ENCODE measurements at regions not wholly inside any gene's neighbourhood (a gene's known extent, or its start where the extent isn't known, plus 50 kb on each side); places are given as distances from the start of the nearest gene placed in this dataset.

DNA sequence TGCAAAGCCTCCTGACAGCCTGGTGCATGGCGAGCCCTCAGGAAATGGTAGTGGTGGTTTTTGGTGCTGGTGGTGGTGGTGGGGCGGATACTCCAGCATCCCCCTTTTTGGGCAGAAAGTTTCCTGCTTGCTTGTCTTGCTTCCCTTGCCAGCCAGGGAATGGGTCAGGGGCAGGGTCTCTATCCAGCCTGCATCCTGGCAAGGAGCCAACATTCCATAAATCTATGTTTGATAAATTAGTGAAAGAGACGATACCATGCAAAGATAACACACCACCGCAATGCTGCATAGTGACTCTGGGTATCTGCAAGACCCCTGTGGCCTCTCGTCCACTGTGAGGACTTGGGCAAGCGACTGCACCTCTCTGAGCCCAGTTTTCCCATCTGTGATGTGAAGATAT is 246.2 kb downstream of the LRFN2 start:
- DNase-seq = no peak

DNA sequence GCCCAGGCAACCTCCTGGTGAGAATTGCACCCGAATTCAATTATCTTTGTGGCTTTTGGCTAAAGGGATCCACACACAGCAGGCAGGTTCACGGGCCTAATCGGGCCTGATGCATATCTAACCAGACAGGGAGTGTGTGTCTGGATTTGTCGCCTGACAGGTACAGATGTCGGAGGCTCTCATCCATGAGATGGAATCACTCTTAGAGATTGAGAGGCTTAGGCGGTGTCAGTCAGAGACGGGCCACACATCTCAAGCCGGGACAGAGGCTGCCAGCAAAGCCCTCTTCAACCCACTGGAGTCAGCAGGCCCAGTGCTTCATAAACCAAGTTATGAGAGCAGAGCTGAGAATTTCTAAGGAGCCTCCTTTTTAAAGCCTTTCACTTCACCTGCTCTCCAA is 247.0 kb downstream of the LRFN2 start:
- DNase-seq = no peak

DNA sequence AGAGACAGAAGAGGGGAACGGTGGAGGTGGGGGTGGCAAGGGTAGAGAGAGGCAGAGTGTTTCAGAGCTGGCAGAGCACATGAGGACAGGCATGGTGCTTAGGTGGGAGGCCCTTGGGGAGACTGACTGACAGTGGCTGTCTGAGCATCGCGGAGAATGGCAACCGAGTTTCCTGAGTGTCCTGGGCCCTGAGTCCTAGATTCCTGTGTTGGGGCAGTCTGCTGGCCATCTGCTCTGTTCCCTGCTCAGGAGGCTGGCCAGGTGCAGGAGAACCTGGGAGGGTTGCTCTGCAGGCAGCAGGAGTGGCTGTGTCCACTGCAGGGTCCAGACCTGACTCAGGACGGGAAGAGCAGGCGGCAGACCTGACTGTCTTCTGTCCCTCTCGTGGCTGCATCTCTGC is 248.9 kb downstream of the LRFN2 start:
- DNase-seq = no peak

DNA sequence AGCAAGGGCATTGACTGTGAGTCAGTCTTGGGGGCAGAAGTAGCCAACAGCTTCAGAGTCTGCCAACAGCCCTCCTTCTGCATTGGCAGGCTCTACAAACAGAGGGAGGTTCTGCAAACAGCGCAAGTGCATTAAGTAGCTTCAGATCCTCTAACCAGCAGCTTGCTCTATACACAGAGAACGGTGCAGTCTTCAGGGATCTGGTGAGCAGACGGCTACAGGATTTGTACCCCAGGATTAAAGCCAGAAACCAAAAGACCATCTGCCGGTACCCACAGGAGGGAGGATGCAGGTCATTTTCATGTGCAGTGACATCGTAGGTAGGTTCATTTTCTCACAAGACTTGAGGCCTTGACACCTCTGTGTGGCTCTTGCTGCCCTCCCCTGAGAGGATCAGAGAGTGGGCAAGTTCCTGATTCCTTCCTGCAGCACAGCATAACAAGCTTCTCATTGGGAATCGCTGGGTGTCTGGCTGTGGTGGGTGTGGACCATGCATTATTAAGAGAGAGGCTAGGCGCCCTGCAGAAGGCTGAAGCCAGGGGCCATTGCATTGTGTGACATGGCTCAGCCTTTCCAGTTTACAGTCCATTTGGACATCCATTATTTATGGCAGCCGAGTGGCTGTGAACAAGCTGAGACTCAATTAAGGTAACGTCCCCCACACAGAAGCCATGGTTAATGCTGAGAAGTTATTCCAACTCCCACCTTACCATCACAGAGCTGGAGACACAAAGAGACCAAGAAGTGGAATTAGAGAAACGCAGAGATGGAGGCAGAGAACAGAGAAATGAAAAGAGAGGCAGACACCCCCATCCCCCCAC is 250.0 kb downstream of the LRFN2 start:
- no peak for DNase-seq

DNA sequence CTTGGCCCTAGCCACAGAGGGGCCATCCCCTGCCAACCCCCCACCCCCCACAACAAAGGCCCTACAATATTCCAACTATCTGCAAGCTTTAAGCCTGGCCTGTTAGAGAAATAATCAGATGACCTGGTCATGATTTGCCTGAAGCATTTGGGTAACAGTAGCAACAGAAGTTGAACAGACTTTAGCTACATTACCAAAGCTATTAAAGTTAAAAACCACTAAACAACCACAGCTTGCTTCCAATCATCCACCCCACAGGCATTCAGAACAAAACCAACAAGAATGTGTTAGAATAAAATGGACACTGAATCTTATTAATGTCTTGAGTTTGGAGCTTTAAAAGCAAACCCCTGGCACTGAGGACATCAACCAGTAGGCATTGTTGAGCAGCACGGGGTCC is 250.9 kb downstream of the LRFN2 start:
- DNase-seq = no peak

DNA sequence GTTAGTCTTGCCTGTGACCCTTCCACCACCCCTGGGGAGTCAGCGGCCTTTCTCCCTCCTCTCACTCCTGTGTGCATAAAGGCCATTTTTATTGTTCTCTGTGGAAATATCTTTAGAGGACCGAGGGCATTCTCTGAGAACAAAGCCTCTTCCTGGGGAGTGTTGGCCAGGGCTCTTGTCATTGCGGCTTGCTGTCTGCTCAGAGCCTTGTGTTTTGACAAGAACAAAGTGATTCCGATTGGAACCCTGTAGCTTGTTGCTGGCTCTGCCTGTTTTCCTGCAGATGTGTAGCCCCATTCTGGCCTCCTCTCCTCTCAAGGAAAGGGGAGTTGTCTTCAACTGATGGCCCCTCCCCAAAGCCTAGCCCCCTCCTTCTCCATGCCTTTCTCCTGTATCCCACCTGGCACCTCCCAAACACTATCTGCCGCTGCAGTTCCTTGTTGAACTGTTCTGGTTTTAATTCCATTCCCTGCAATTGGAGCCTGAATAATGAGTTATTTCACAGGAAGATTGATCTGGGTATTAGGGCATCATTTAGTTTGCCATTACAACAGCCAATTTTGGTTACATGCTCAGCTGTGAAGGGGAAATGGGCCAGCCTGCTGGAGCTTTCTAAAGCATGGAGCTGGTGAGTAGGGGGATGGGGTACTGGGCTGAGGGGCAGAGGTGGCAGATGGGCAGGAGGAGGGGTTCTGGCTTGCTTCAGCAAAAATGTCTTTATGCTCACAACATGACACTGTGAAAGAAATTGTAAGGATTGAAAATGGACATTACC is 252.5 kb downstream of the LRFN2 start:
- DNase-seq = no peak

DNA sequence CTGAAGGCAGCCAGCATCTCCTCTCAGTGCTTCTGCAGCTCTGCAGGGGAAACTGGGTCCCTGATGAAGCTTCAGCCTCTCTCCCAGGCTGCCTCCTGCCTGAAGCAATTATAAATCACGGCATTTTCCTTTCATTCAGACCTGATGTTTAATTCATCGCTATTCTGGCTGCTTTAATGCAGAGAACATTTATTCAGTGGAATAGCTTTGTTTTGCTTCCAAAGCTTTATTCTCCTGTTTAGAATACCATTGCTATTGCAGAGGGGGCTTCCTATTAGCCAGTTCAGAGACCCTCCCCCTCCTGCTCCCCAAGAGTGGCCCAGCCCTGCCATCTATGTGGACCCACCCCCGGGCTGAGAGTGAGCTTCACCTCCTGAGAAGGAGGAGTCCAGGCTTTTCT is 255.6 kb downstream of the LRFN2 start:
- no peak for DNase-seq

DNA sequence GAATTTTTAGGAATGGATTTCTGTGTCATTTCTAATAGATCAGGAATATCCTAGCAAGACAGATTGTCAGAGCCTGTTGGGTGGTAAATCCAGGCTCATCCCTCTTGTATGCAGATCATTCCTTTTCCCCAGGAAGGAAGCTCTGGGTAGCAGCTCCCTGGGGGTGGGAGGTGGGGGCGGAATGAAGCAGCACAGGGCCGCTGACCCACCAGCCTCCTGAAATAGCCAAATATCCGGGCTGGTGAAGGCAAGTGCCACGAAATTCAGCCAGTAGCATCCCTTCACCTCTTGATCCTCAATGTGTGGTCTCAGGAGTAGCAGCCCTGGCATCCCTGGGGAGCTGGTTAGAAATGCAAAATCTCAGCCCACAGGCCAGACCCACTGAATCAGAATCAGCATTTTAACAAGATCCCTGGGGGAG is 256.9 kb downstream of the LRFN2 start:
- no peak for DNase-seq

DNA sequence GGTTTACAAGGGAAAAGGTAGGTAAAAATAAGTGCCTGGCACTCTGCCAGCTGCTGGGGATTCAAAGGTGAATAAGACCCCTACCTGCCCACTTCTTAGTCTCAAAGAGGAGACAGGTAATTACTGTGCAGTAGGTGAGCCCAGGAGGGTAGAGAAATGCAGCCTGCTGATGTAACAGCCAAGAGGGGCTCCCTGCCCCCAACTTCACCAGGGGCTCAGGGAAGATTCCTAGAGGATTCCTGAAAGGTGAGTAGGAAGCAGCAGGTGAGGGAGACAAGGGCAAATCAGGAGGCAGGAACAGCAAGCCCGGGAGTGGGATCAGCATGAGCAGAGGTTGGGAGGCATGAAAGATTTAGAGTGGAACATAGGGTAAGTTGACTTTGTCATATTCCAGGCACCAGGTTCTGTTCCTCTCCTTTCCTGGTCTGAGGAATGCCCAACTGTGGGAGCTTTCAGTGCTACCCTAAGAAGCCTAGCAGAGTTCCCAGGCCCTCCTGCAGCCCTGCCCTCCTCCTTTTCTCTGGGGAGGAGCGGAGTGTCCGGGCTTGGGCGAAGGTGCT is 258.1 kb downstream of the LRFN2 start:
- no peak for DNase-seq

DNA sequence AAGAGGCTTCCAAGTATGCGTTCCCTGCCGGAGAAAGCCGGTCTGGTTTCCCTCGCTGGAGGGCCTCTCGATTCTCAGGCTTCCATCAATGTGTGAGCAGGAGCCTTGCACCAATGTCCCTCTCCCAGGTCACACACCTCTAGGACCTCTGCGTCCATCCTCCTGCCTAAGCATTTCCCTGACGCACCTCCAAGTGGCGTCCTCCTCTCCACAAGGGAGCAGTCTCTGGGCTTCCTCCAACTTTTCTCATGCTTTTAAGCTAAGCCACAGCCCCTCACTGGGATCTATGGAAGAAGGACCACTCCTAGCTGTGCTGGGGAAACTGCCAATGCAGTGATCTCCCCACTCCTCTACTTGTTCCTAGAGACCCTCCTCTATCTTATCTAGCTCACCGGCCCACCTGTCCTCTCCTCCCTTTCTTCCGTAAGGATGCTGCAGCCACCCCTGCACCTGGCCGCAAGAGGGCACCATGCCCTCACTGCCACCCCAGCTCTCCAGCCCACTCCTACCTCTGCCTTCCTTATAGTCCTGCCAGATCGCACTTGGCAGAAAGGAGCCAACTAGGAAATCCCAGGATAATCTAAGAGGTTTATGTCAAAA is 258.7 kb downstream of the LRFN2 start:
- DNase-seq = peak; percentile 60

DNA sequence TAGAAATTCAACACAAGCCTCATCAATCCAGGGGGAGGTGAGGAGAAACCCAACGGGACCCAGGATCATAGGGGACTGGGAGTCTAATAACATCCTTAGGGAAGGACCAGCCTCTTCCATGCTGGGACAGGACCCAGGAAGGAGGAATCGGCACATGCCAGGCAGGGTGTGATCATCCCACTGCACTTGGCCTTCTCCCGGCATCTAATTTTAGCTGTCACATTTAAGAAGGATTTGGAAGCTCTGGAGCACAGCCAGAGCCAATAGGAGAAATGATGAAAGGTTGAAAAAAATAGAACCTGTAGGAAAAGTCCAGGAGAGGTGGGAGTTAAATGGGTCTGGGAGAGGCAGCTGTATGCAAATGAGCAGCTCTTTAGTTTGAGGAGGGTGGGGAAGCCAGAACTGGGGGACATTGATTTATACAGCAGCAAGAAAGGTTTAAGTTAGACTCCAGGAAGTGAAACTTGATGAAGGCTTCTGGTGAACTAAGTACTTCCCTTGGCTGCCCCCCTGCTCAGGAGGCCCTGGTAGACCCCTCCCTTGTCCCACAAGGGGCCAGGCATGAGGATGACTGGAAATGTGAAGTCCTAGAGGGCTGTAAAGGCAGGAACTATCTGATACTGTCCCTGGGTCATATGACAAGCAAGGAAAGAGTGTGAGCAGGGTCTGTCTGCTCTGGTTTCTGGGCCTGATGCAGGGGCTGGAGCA is 260.3 kb downstream of the LRFN2 start:
- peak; percentile 71 for DNase-seq

DNA sequence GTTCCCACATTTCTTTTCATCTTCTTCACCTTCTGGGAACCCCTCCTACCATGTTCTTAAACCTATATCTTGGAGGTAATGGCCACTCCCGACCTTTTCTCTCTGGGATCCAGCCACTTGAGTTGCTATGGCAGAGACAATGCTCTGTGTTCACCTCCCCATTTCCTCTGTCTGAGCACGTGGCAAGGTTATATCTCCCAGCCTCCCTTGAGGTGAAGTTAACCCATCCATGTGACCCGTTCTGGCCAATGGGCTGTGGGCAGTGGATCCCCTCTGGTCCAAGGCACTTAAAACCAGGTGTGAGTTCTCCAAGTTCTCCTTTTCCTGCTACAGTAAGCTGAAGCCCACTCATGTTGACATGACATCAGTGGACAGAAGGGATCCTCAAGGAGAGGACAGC is 261.4 kb downstream of the LRFN2 start:
- peak; percentile 24 for DNase-seq

DNA sequence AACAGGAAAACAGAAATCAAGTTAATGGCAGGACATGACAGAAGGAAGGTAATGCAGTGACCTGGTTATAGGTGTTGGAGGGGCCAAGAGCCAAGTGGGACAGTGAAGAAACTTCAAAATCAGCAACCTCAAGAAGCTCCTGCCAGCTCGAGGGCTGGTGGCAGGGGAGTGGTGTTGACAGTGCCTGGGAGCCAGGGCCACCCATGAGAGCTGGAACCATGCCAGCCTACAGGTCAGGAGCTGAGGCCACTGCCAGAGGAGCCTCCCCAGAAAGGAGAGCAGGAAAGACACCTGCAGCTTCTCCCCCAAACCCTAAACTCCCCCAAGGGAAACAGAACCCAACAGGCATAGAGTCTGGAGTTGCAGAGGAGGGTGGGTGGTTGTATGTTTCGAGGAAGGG is 262.1 kb downstream of the LRFN2 start:
- peak; percentile 69 for DNase-seq

DNA sequence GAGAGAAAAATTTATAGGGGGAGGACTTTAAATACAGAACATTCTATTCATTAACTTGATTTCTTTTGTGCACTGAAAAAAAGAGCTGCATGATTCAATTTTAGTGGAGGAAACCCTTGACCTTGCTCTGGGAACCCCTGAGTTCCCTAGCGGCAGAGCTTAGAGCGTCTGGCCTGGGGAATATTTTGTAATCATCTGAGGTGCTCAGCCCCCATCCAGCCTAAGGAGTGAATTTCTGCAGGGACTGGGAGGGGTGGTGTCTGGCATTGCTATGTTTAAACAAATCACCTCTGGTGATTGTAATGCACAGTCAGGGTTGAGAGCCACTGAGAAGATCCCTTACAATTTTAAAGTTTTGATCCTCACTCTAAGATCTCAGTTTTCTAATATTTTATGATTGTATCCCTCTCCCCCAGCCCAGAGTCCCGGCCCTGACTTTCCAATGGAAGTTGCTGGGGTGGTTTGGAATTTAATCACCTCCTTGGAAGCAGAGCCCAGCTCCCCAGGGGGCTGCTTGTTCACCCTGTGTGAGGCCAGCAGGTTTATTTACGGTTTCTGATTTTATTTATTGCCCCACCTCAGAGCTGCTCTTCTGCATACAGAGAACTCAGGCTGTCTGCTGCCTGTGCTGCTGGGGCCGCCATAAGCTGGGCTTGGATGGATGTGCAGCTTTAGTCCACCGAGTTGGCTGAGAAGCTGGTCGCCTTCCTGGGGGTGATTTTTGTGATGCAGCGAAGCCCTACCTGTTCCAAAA is 263.1 kb downstream of the LRFN2 start:
- peak; percentile 82 for DNase-seq

DNA sequence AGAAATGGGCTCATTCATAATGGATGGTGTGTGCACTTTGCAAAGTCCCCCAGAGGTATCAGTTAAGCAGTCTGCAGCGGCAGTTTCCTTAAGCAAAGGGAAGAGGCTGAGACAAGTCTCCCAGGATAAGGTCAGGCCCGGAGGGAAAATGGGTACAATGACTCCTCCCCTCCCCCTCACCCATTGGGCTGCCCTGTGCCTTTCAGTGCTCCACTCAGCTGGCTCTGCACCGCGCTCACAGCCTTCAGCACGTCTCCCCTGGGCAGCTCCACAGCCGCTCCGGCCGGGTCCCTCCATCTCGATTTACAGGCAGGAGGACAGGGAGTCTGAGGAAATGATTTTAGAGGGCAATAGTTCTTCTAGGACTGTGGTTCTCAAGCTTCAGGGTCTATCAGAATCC is 264.8 kb downstream of the LRFN2 start:
- DNase-seq = no peak

DNA sequence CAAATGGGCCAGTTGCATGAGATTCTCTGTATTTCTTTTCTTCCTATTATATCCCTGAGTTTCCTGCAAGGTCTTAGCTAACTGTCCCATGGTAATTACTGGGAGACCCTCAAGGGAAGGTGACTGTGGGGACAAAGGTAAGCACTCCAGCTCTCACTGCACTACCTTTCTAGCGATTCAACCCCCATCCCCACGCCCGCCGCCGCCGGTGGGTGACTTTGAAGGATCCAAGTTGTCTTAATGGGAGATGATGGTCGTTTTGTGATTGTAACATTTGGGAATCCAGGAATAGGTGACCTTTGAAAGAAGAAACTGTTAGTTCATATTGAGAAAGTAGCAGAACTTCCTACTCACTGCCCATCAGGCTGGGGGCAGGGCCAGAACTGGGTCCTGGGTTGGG is 265.5 kb downstream of the LRFN2 start:
- no peak for DNase-seq

DNA sequence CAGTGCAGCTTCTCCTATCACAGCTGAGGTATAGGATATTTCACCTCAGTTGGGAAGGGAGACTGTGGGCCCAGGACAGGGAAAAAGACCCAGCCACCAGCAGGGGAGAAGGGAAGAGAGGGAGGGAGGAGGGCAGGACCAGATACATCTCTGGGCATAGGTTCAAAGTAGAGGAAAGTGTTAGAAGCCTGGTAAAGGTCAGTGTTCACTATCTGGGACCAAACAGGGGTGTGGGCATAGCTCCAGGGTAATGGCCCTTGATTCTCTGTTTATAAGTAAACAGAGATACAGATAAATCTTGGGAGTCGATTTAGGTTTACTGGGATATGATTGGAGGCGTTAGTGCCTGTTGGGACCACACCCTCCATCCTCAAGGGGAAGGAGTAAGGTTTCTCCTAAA is 266.2 kb downstream of the LRFN2 start:
- DNase-seq = no peak

DNA sequence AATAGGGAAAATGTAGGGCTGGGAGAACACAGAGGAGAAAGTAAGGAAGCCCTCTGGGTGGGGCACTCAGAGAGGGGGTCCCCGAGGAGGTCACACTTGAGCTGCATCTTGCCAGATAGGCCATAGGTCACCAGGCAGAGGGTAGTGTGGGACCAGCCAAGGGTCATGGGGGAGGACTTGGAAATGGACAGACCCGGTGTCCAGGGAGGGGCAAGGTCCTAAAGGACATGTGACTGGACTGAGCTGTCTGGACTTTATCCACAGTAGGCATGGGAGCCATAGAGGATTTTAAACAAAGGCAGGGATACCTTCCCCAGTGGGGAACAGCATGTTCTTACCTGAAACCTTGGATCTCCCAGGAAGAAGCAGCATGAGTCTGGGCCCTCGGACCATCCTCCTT is 266.7 kb downstream of the LRFN2 start:
- no peak for DNase-seq

DNA sequence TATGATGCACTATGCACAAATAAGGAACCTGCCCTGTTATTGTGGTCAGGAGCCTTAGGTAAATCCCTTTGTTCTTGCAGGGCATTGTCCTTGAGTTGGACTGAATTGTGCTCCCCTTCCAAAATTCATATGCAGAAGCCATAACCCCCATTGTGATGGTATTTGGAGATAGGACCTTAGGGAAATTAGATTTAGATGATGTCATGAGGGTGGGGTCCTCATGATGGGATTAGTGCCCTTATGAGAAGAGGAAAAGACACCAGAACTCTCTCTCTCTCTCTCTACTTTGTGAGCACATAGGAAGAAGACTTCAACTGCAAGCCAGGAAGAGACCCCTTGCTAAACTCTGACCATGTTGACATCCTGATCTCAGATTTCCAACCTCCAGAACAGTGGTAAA is 268.0 kb downstream of the LRFN2 start:
- DNase-seq = no peak

DNA sequence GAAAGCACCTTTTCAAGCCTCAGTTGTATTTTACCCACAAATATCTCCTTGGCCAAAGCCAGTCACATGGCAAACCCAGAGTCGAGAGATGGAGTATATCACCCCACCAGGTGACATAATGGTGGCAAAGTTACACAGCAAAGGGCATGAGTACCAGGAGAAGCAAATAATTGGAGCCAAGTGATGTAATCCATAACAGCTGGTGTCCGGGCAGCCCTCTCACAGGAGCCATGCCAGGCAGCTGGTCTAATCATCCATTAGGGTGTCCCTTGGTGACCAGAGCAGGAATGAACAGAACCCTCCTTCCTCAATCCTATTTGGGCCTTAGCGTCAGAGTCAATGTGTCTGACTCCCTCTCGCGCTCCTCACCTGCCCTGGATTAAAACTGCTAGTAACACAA is 272.1 kb downstream of the LRFN2 start:
- DNase-seq = peak; percentile 7

DNA sequence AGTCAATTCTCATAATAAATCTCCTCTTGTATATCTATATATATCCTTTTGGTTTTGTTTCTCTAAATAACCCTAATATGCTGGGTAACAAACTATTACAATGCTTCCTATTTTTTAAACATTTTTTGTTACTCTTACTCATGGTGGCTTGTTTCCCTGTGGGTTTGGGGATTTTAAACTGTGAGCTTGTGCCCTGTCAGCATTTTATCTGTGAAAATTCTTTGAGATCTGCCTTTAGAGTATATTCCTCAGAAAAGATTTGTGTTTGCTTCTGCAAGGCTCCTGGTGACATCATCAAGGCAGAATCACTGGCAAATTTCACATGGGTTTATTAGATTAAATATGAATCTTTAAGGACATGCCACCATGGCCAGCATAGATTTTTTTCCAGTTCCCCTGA is 273.6 kb downstream of the LRFN2 start:
- DNase-seq = no peak
